Aorta (tissue), 5 donors: ENCODE measurements at regions not wholly inside any gene's neighbourhood (a gene's known extent, or its start where the extent isn't known, plus 50 kb on each side); places are given as distances from the start of the nearest gene placed in this dataset.
"Not testable (repeated sequence)": the region's sequence is repeated elsewhere in the genome, so short reads cannot be mapped to it uniquely, and the experiment has no call there.

Experiments used
- ATAC-seq: fragments of 200-7000 bp; cut with Tn5 transposase; one replicate; pipeline ENCODE4 v1.9.1; 2022; ENCODE audit warnings: moderate library complexity; ENCODE audit not compliant: low FRiP score
- DNase-seq, 2 donors: peaks; one replicate each; pipeline ENCODE4 v3.0.0-alpha.2; 2020
- H3K27ac ChIP-seq, 2 donors: one replicate each; pipeline ENCODE4 v1.5.1; 2013; ENCODE audit warnings: low read length in 2 of 2, mild to moderate bottlenecking in 2 of 2, moderate library complexity in 2 of 2, control low read depth in 1 of 2, inconsistent platforms in 1 of 2, low read depth in 1 of 2
- H3K27me3 ChIP-seq, 2 donors: one replicate each; pipeline ENCODE4 v1.6.1; 2013; ENCODE audit warnings: control low read depth in 1 of 2, low read length in 1 of 2, mild to moderate bottlenecking in 1 of 2, moderate library complexity in 1 of 2; ENCODE audit not compliant: insufficient read depth in 2 of 2, control insufficient read depth in 1 of 2
- H3K36me3 ChIP-seq, 2 donors: one replicate each; pipeline ENCODE4 v1.6.1; 2013; ENCODE audit warnings: control low read depth in 1 of 2, low read length in 1 of 2, mild to moderate bottlenecking in 1 of 2; ENCODE audit not compliant: insufficient read depth in 2 of 2, control insufficient read depth in 1 of 2
- H3K4me1 ChIP-seq, 2 donors: one replicate each; pipeline ENCODE4 v1.6.1; 2013; ENCODE audit warnings: low read length in 2 of 2, control low read depth in 1 of 2, mild to moderate bottlenecking in 1 of 2, moderate library complexity in 1 of 2; ENCODE audit not compliant: insufficient read depth in 2 of 2, control insufficient read depth in 1 of 2
- H3K4me3 ChIP-seq, 2 donors: one replicate each; pipeline ENCODE4 v1.5.1; 2013; ENCODE audit warnings: low read length in 2 of 2, control low read depth in 1 of 2, mild to moderate bottlenecking in 1 of 2
- H3K9me3 ChIP-seq: one replicate; pipeline ENCODE4 v1.6.1; 2013; ENCODE audit warnings: mild to moderate bottlenecking, low read length; ENCODE audit not compliant: control insufficient read depth
- WGBS, 2 donors: extraction: QIAGEN DNeasy Blood & Tissue Kit; methylation state at CpG; one replicate each; pipeline ENCODE4 v1.1.7; 2013; 5-methylcytosine and 5-hydroxymethylcytosine counted together
- intact Hi-C, 2 donors: fragments of 100-400 bp; cut with DNase I; formaldehyde crosslinking; loops; one replicate each; pipeline versions ENCODE4 v1.14.2 to v1.15.0; 2022
- donor health status: healthy with polysubstance abuse.
- donor health status: Bipolar disorder and iron deficiency.
- donor health status: DM: no; HTN: no; CAD: no.
- donor health status: DM: no; HTN: no; CAD: no.
- donor health status: DM: yes; HTN: yes; CAD: no.

GRCh38 chr1:108314815-108315214 lies 70.9 kb upstream of the NBPF4 start:
- H3K4me3 ChIP-seq, result no peak overlapping the region
- ATAC-seq (no peak), DNase-seq (no peak)
- intact Hi-C loops, result no loop called here
- no peaks in the 10 kb centered on the region for H3K36me3 ChIP-seq
- no peaks in the 10 kb centered on the region for H3K27me3 ChIP-seq
- 59 to 67% methylated on average over 1 of the region's 1 CpG for WGBS, 2 donors
- H3K9me3 ChIP-seq, result no peaks in the 10 kb centered on the region
- H3K27ac ChIP-seq, result no peak overlapping the region
- H3K4me1 ChIP-seq, result no peaks in the 10 kb centered on the region

- intact Hi-C loops, result no loop called here
- no peak for ATAC-seq
- no peak overlapping the region for H3K4me3 ChIP-seq
- no peak overlapping the region for H3K27ac ChIP-seq
- no peaks in the 10 kb centered on the region for H3K9me3 ChIP-seq
- H3K4me1 ChIP-seq, result no peaks in the 10 kb centered on the region
- H3K36me3 ChIP-seq, result no peaks in the 10 kb centered on the region
- no peak for DNase-seq
- no peaks in the 10 kb centered on the region for H3K27me3 ChIP-seq
- 21 to 33% methylated on average over 1 of the region's 1 CpG for WGBS, 2 donors
Measured at GRCh38 chr1:108316545-108316944, 72.7 kb upstream of the NBPF4 start.

DNA sequence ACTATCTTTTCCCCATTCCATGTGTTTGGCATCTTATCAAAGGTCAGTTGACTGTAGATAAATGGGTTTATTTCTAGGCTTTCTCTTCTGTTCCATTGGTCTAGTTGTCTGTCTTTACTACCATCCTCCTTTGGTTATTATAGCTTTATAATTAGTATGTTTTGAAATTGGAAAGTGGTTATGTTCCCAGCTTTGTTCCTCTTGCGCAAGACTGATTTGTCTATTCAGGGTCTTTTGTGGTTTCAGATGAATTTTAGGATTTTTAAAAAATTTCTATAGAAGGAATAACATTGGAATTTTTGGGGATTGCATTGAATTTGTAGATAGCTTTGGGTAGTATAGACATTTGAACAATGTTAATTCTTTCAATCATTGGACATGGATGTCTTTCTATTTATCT lies 77.0 kb upstream of the NBPF4 start:
- Histone ChIP-seq H3K4me3 (no peak overlapping the region), H3K27me3 (no peaks in the 10 kb centered on the region), H3K9me3 (no peaks in the 10 kb centered on the region), H3K36me3 (no peaks in the 10 kb centered on the region), H3K27ac (no peak overlapping the region), H3K4me1 (no peaks in the 10 kb centered on the region)
- DNase-seq (no peak), ATAC-seq (no peak)
- intact Hi-C loops, result no loop called here
- WGBS, 2 donors, result 91 to 96% methylated on average over 1 of the region's 1 CpG

DNA sequence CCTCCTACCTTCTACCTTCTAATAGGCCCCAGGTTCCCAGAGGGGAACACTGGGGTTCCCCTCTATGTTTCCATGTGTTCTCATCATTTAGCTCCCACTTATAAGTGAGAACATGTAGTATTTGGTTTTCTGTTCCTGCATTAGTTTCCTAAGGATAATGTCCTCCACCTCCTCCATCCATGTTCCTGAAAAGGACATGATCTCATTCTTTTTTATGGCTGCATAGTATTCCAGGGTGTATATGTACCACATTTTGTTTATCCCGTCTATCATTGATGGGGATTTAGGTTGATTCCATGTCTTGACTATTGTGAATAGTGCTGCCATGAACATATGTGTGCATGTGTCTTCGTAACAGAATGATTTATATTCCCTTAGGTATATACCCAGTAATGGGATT lies 81.5 kb upstream of the NBPF4 start:
- H3K36me3 ChIP-seq, H3K4me3 ChIP-seq, ATAC-seq, H3K27me3 ChIP-seq, DNase-seq, H3K9me3 ChIP-seq, intact Hi-C loops, H3K4me1 ChIP-seq, H3K27ac ChIP-seq: not testable (repeated sequence)
- WGBS, 2 donors, result 83 to 84% methylated on average over 2 of the region's 2 CpGs

- WGBS, 2 donors, result 70 to 76% methylated on average over 4 of the region's 4 CpGs
- no peak overlapping the region for H3K27ac ChIP-seq
- no peak for ATAC-seq
- DNase-seq, result peak in 1 of 2 donors; percentile 59
- H3K4me3 ChIP-seq, result no peak overlapping the region
- no peaks in the 10 kb centered on the region for H3K36me3 ChIP-seq
- no peaks in the 10 kb centered on the region for H3K4me1 ChIP-seq
- no peaks in the 10 kb centered on the region for H3K27me3 ChIP-seq
- H3K9me3 ChIP-seq, result peaks cover 3% of the 10 kb centered on the region
- intact Hi-C loops, result no loop called here
Measured at GRCh38 chr1:108327534-108328466, 83.9 kb upstream of the NBPF4 start.

- no peak overlapping the region for H3K4me3 ChIP-seq
- ATAC-seq (no peak), DNase-seq (no peak)
- peaks cover 2% of the 10 kb centered on the region for H3K9me3 ChIP-seq
- no peaks in the 10 kb centered on the region for H3K36me3 ChIP-seq
- intact Hi-C loops, result no loop called here
- H3K27ac ChIP-seq, result no peak overlapping the region
- no peaks in the 10 kb centered on the region for H3K27me3 ChIP-seq
- H3K4me1 ChIP-seq, result no peaks in the 10 kb centered on the region
- WGBS, 2 donors, result 69 to 73% methylated on average over 6 of the region's 6 CpGs
Measured at GRCh38 chr1:108345776-108346531, 102.1 kb upstream of the NBPF4 start.

- intact Hi-C loops, result no loop called here
- ATAC-seq (no peak), DNase-seq (no peak)
- peaks cover 3% of the 10 kb centered on the region for H3K9me3 ChIP-seq
- H3K27me3 ChIP-seq, result no peaks in the 10 kb centered on the region
- WGBS, 2 donors, result 68 to 74% methylated on average over 2 of the region's 2 CpGs
- H3K4me1 ChIP-seq, result no peaks in the 10 kb centered on the region
- H3K27ac ChIP-seq, result no peak overlapping the region
- H3K36me3 ChIP-seq, result no peaks in the 10 kb centered on the region
- H3K4me3 ChIP-seq, result no peak overlapping the region
Measured at GRCh38 chr1:108357802-108358201, 92.3 kb upstream of the NBPF6 start.

- H3K4me1 ChIP-seq, DNase-seq, intact Hi-C loops, H3K27me3 ChIP-seq, ATAC-seq, H3K9me3 ChIP-seq, H3K36me3 ChIP-seq, H3K4me3 ChIP-seq, H3K27ac ChIP-seq: not testable (repeated sequence)
- WGBS, 2 donors, result no CpG with 5 or more reads among the region's 3 CpGs
Measured at GRCh38 chr1:108380059-108380832, 69.9 kb upstream of the NBPF6 start.
